ENCODE measurements at regions not wholly inside any gene's neighbourhood (a gene's known extent, or its start where the extent isn't known, plus 50 kb on each side); places are given as distances from the start of the nearest gene placed in this dataset.
"Not testable (repeated sequence)": the region's sequence is repeated elsewhere in the genome, so short reads cannot be mapped to it uniquely, and the experiment has no call there.

DNA sequence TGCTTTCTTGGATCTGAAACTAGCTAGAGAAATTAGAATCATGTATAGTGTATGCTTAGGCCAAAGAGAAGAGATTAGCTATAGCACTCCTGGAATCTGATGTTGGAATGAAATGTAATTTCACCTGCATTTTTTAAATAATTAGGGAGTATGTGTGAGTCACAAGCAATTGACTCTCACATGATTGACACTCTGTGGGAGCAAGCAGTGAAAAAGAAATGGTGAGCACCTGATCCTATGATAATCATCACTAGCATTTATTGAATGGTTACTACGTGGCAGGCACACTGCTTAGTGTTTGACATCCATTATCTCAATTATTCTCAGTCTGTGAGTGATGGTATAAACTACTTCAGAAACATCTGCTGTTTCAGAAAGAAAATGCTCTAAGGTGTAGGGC is 176.6 kb downstream of the NRIP1 start:
- no peaks in the 10 kb centered on the region for H3K36me3 ChIP-seq (ENCODE audit: insufficient read depth, low read length)

DNA sequence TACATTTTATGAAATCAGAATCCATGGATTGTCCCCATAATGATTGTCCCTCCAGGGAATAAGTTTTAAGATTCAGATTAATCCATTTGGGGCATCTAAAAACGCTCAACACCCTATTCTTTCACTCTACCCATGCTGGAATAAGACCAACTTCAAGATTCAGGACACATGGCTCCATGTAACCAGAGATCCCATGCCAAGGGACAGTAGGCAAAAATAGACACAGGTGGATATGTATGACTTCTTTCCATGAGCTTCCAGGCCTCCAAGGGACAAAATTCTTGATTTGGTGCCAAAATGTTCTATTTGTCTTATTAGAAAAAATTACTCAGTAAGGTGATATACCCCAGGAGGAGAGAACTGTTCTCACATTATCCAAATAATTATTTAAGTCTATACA is 178.8 kb downstream of the NRIP1 start:
- intact Hi-C loops (cut with micrococcal nuclease), result no loop called here
- Mint-ChIP-seq H3K36me3 (no peaks in the 10 kb centered on the region), H3K4me1 (no peaks in the 10 kb centered on the region), H3K9me3 (no peaks in the 10 kb centered on the region), H3K4me3 (no peak overlapping the region), H3K27ac (no peak overlapping the region), H3K27me3 (peaks cover 0 to 1% of the 10 kb centered on the region in 2 donors)
- Histone ChIP-seq H3K27ac (ENCODE audit: low read depth, low read length) (no peak overlapping the region), H3K36me3 (ENCODE audit: insufficient read depth, low read length) (no peaks in the 10 kb centered on the region), H3K9me3 (ENCODE audit: control insufficient read depth in 1 of 2, low read length in 2 of 2) (no peaks in the 10 kb centered on the region), H3K4me3 (ENCODE audit: low read length in 2 of 2) (no peak overlapping the region), H3K27me3 (ENCODE audit: insufficient read depth, low read length) (no peaks in the 10 kb centered on the region), H3K4me1 (ENCODE audit: insufficient read depth, low read length) (no peaks in the 10 kb centered on the region)
- DNase-seq, result no peak
- ChIA-PET POLR2A (ENCODE audit: partially characterized antibody) (no interaction called here), CTCF (ENCODE audit: partially characterized antibody) (no interaction called here)

More for the DNA sequence above, 176.6 kb downstream of the NRIP1 start:
- H3K4me3 ChIP-seq (ENCODE audit: low read length in 2 of 2), result no peak overlapping the region
- Mint-ChIP-seq H3K4me3 (no peak overlapping the region), H3K27ac (no peak overlapping the region), H3K27me3 (no peaks in the 10 kb centered on the region), H3K36me3 (no peaks in the 10 kb centered on the region), H3K4me1 (no peaks in the 10 kb centered on the region), H3K9me3 (no peaks in the 10 kb centered on the region)
- H3K9me3 ChIP-seq (ENCODE audit: control insufficient read depth in 1 of 2, low read length in 2 of 2), result no peaks in the 10 kb centered on the region
- DNase-seq, result no peak
- intact Hi-C loops (cut with micrococcal nuclease), result no loop called here
- no peaks in the 10 kb centered on the region for H3K4me1 ChIP-seq (ENCODE audit: insufficient read depth, low read length)
- H3K27me3 ChIP-seq (ENCODE audit: insufficient read depth, low read length), result no peaks in the 10 kb centered on the region
- POLR2A ChIA-PET (ENCODE audit: partially characterized antibody), result no interaction called here
- CTCF ChIA-PET (ENCODE audit: partially characterized antibody), result no interaction called here
- H3K27ac ChIP-seq (ENCODE audit: low read depth, low read length), result no peak overlapping the region

- Mint-ChIP-seq H3K36me3 (no peaks in the 10 kb centered on the region), H3K9me3 (no peaks in the 10 kb centered on the region), H3K4me3 (no peak overlapping the region), H3K4me1 (peaks cover 0 to 3% (median under 1%) of the 10 kb centered on the region in 4 donors), H3K27ac (no peak overlapping the region), H3K27me3 (peaks cover 0 to 1% of the 10 kb centered on the region in 2 donors)
- POLR2A ChIA-PET (ENCODE audit: partially characterized antibody), result no interaction called here
- no peaks in the 10 kb centered on the region for H3K9me3 ChIP-seq (ENCODE audit: control insufficient read depth in 1 of 2, low read length in 2 of 2)
- intact Hi-C loops (cut with micrococcal nuclease), result no loop called here
- H3K36me3 ChIP-seq (ENCODE audit: insufficient read depth, low read length), result no peaks in the 10 kb centered on the region
- H3K27ac ChIP-seq (ENCODE audit: low read depth, low read length), result no peak overlapping the region
- DNase-seq, result no peak
- no peak overlapping the region for H3K4me3 ChIP-seq (ENCODE audit: low read length in 2 of 2)
- no peaks in the 10 kb centered on the region for H3K4me1 ChIP-seq (ENCODE audit: insufficient read depth, low read length)
- CTCF ChIA-PET (ENCODE audit: partially characterized antibody), result no interaction called here
- no peaks in the 10 kb centered on the region for H3K27me3 ChIP-seq (ENCODE audit: insufficient read depth, low read length)
Measured at GRCh38 chr21:14883351-14883750, 181.4 kb downstream of the NRIP1 start.

DNA sequence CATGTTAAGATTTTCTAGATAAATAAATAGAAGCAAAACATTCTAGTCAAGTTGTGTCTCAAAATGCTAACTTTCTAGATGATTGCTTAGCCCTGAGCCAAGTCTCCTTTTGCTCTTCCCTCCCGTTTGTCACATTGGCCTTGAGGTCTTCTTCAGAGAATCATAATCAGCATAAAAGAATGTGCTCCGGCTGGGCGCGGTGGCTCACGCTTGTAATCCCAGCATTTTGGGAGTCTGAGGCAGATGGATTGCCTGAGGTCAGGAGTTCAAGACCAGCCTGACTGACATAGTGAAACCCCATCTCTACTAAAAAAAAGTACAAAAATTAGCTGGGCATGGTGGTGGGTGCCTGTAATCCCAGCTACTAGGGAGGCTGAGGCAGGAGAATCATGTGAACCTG is 182.3 kb downstream of the NRIP1 start:
- H3K27ac Mint-ChIP-seq; H3K4me3 Mint-ChIP-seq; H3K9me3 Mint-ChIP-seq; H3K4me3 ChIP-seq (ENCODE audit: low read length in 2 of 2); H3K27me3 ChIP-seq (ENCODE audit: insufficient read depth, low read length); H3K4me1 ChIP-seq (ENCODE audit: insufficient read depth, low read length); H3K4me1 Mint-ChIP-seq; H3K36me3 ChIP-seq (ENCODE audit: insufficient read depth, low read length); H3K9me3 ChIP-seq (ENCODE audit: control insufficient read depth in 1 of 2, low read length in 2 of 2); DNase-seq; CTCF ChIA-PET (ENCODE audit: partially characterized antibody); H3K36me3 Mint-ChIP-seq; H3K27ac ChIP-seq (ENCODE audit: low read depth, low read length); H3K27me3 Mint-ChIP-seq; POLR2A ChIA-PET (ENCODE audit: partially characterized antibody); intact Hi-C loops (cut with micrococcal nuclease): not testable (repeated sequence)

DNA sequence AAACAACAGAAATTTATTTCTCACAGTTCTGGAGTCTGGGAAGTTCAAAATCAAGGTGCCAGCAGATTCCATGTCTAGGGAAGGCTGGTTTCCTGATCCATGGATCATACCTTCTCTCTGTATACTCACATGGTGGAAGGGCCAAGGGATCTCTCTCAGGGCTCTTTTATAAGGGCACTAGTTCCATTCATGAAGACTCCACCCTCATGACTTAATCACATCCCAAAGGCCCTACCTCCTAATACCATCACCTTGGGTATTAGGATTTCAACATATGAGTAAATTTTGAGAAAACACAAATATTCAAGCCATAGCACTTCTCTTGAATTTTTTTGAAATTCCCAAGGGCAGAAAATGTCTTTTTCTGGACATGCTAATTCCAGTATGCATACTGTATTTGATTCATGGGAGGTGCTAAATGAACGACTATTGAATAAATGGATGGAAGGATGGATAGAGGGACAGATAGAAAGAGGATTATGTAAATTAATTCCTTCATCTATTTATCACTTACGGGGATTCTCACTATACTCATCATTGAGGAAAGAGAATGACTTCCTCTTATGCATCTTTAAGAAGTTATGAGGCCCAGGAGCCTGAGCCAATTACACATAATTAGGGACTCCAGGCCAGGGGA is 182.8 kb downstream of the NRIP1 start:
- ChIA-PET CTCF (ENCODE audit: partially characterized antibody) (no interaction called here), POLR2A (ENCODE audit: partially characterized antibody) (no interaction called here)
- H3K9me3 Mint-ChIP-seq, result no peaks in the 10 kb centered on the region
- H3K27ac Mint-ChIP-seq, result no peak overlapping the region
- intact Hi-C loops (cut with micrococcal nuclease), result no loop called here
- no peak for DNase-seq
- Histone ChIP-seq H3K27ac (ENCODE audit: low read depth, low read length) (no peak overlapping the region), H3K4me1 (ENCODE audit: insufficient read depth, low read length) (no peaks in the 10 kb centered on the region), H3K4me3 (ENCODE audit: low read length in 2 of 2) (no peak overlapping the region), H3K36me3 (ENCODE audit: insufficient read depth, low read length) (no peaks in the 10 kb centered on the region), H3K27me3 (ENCODE audit: insufficient read depth, low read length) (no peaks in the 10 kb centered on the region), H3K9me3 (ENCODE audit: control insufficient read depth in 1 of 2, low read length in 2 of 2) (no peaks in the 10 kb centered on the region)
- peaks cover 0 to 1% of the 10 kb centered on the region in 2 donors for H3K27me3 Mint-ChIP-seq
- peaks cover 0 to 9% (median 4%) of the 10 kb centered on the region in 4 donors for H3K4me1 Mint-ChIP-seq
- H3K4me3 Mint-ChIP-seq, result no peak overlapping the region
- H3K36me3 Mint-ChIP-seq, result no peaks in the 10 kb centered on the region

- H3K27ac Mint-ChIP-seq, result no peak overlapping the region
- no peaks in the 10 kb centered on the region for H3K9me3 ChIP-seq (ENCODE audit: control insufficient read depth in 1 of 2, low read length in 2 of 2)
- no peaks in the 10 kb centered on the region for H3K4me1 ChIP-seq (ENCODE audit: insufficient read depth, low read length)
- intact Hi-C loops (cut with micrococcal nuclease), result no loop called here
- DNase-seq, result no peak
- H3K27ac ChIP-seq (ENCODE audit: low read depth, low read length), result no peak overlapping the region
- peaks cover 0 to 9% (median 4%) of the 10 kb centered on the region in 4 donors for H3K4me1 Mint-ChIP-seq
- no peaks in the 10 kb centered on the region for H3K27me3 ChIP-seq (ENCODE audit: insufficient read depth, low read length)
- H3K27me3 Mint-ChIP-seq, result peaks cover 1 to 2% of the 10 kb centered on the region in 2 donors
- H3K36me3 ChIP-seq (ENCODE audit: insufficient read depth, low read length), result no peaks in the 10 kb centered on the region
- H3K9me3 Mint-ChIP-seq, result no peaks in the 10 kb centered on the region
- H3K36me3 Mint-ChIP-seq, result no peaks in the 10 kb centered on the region
- no peak overlapping the region for H3K4me3 Mint-ChIP-seq
- CTCF ChIA-PET (ENCODE audit: partially characterized antibody), result no interaction called here
- no peak overlapping the region for H3K4me3 ChIP-seq (ENCODE audit: low read length in 2 of 2)
- POLR2A ChIA-PET (ENCODE audit: partially characterized antibody), result no interaction called here
Measured at GRCh38 chr21:14880922-14881321, 183.9 kb downstream of the NRIP1 start.

DNA sequence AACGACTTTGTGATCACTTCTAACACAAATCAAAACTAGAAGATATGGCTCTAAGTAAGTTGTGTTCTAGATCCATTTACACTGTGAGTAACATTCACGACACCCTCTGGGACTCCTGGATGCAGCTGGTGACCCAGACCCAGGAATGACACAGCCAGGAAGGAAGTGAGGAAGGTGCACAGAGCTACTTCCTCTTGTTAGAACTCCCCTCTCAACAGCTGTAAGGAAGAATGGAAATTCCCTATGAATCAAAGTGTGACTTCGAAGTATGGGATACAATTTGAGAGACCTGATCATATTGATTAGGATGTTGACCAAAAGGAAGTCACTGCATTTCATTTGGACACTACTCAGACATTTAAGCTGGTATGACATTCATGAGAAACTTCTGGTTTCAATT is 185.3 kb downstream of the NRIP1 start:
- peaks cover 1 to 2% of the 10 kb centered on the region in 2 donors for H3K27me3 Mint-ChIP-seq

GRCh38 chr21:14878971-14879370 is 185.8 kb downstream of the NRIP1 start:
- ChIA-PET POLR2A (ENCODE audit: partially characterized antibody) (no interaction called here), CTCF (ENCODE audit: partially characterized antibody) (no interaction called here)
- Histone ChIP-seq H3K27ac (ENCODE audit: low read depth, low read length) (no peak overlapping the region), H3K36me3 (ENCODE audit: insufficient read depth, low read length) (no peaks in the 10 kb centered on the region), H3K4me3 (ENCODE audit: low read length in 2 of 2) (no peak overlapping the region), H3K27me3 (ENCODE audit: insufficient read depth, low read length) (no peaks in the 10 kb centered on the region), H3K4me1 (ENCODE audit: insufficient read depth, low read length) (no peaks in the 10 kb centered on the region), H3K9me3 (ENCODE audit: control insufficient read depth in 1 of 2, low read length in 2 of 2) (no peaks in the 10 kb centered on the region)
- Mint-ChIP-seq H3K4me3 (no peak overlapping the region), H3K36me3 (no peaks in the 10 kb centered on the region), H3K27ac (no peak overlapping the region), H3K9me3 (no peaks in the 10 kb centered on the region), H3K27me3 (peaks cover 1 to 2% of the 10 kb centered on the region in 2 donors), H3K4me1 (peaks cover 0 to 9% (median 4%) of the 10 kb centered on the region in 4 donors)
- intact Hi-C loops (cut with micrococcal nuclease), result no loop called here
- no peak for DNase-seq

More for the DNA sequence above, 185.3 kb downstream of the NRIP1 start:
- ChIA-PET CTCF (ENCODE audit: partially characterized antibody) (no interaction called here), POLR2A (ENCODE audit: partially characterized antibody) (no interaction called here)
- no peaks in the 10 kb centered on the region for H3K36me3 Mint-ChIP-seq
- H3K4me3 Mint-ChIP-seq, result no peak overlapping the region
- H3K27ac ChIP-seq (ENCODE audit: low read depth, low read length), result no peak overlapping the region
- no peaks in the 10 kb centered on the region for H3K27me3 ChIP-seq (ENCODE audit: insufficient read depth, low read length)
- intact Hi-C loops (cut with micrococcal nuclease), result no loop called here
- H3K4me1 ChIP-seq (ENCODE audit: insufficient read depth, low read length), result no peaks in the 10 kb centered on the region
- no peak for DNase-seq
- no peaks in the 10 kb centered on the region for H3K9me3 Mint-ChIP-seq
- H3K9me3 ChIP-seq (ENCODE audit: control insufficient read depth in 1 of 2, low read length in 2 of 2), result no peaks in the 10 kb centered on the region
- H3K4me3 ChIP-seq (ENCODE audit: low read length in 2 of 2), result no peak overlapping the region
- H3K4me1 Mint-ChIP-seq, result peaks cover 0 to 9% (median 4%) of the 10 kb centered on the region in 4 donors
- H3K36me3 ChIP-seq (ENCODE audit: insufficient read depth, low read length), result no peaks in the 10 kb centered on the region
- no peak overlapping the region for H3K27ac Mint-ChIP-seq

All from CD4-positive, alpha-beta memory T cell (primary cell).